Activated CD4-positive, alpha-beta memory T cell treated with anti-CD3 and anti-CD28 coated beads for 36 hours (primary cell): ENCODE measurements at regions not wholly inside any gene's neighbourhood (a gene's known extent, or its start where the extent isn't known, plus 50 kb on each side); places are given as distances from the start of the nearest gene placed in this dataset.

Experiments used
- CTCF ChIA-PET: fragments of 350-600 bp; sonication (Branson Sonifier 250); formaldehyde crosslinking; loops from one replicate; lab custom pipeline; 2021; ENCODE audit warnings: antibody characterized with exemption, inconsistent platforms; lab: Charles Lee
- POLR2A ChIA-PET: fragments of 350-600 bp; sonication (Branson Sonifier 250); formaldehyde crosslinking; loops from one replicate; lab custom pipeline; 2021; ENCODE audit warnings: antibody characterized with exemption; lab: Charles Lee
- DNase-seq: peaks from one replicate; pipeline ENCODE4 v3.0.0-alpha.2; 2020
- H3K27ac Mint-ChIP-seq: one replicate; pipeline ENCODE4 v1.8.0; 2021; ENCODE audit warnings: mixed read lengths
- H3K27me3 Mint-ChIP-seq: one replicate; pipeline ENCODE4 v1.8.0; 2021; ENCODE audit warnings: mixed read lengths
- H3K36me3 Mint-ChIP-seq: one replicate; pipeline ENCODE4 v1.8.0; 2021; ENCODE audit warnings: mixed read lengths
- H3K4me1 Mint-ChIP-seq: one replicate; pipeline ENCODE4 v1.8.0; 2021; ENCODE audit warnings: low read depth, mixed read lengths
- H3K4me3 Mint-ChIP-seq: one replicate; pipeline ENCODE4 v1.8.0; 2021; ENCODE audit warnings: mild to moderate bottlenecking, mixed read lengths
- H3K9me3 Mint-ChIP-seq: one replicate; pipeline ENCODE4 v1.8.0; 2021; ENCODE audit warnings: mixed read lengths
- intact Hi-C: fragments of 100-400 bp; cut with micrococcal nuclease; formaldehyde crosslinking; loops from one replicate; pipeline ENCODE4 v1.15.1; 2023

DNA sequence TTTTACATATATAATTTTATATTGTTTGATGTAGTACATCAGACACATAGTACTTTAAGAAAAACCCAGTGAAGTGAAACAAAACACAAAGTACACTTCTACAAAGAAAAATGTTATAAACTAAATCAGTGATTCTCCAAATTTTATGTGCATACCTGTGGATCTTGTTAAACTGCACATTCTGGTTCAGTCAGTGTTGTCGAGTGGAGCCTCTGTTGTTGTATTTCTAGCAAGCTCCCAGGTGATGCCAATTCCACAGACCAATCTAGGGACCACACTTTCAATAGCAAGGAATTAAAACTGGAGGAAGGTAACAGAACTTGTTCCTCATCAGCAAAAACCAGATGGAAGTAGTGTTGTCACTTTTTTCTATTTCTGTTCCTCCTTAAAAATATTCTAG, 183.8 kb upstream of the CD180 start:
- Mint-ChIP-seq H3K27me3 (peaks cover 3% of the 10 kb centered on the region), H3K27ac (no peak overlapping the region), H3K4me1 (no peaks in the 10 kb centered on the region), H3K4me3 (no peak overlapping the region), H3K9me3 (no peaks in the 10 kb centered on the region), H3K36me3 (no peaks in the 10 kb centered on the region)
- POLR2A ChIA-PET = no interaction called here
- CTCF ChIA-PET = no interaction called here
- intact Hi-C loops = no loop called here
- no peak for DNase-seq

GRCh38 chr5:67379753-67380152, 183.2 kb upstream of the CD180 start:
- Mint-ChIP-seq H3K36me3 (no peaks in the 10 kb centered on the region), H3K4me3 (no peak overlapping the region), H3K27me3 (peaks cover 3% of the 10 kb centered on the region), H3K27ac (no peak overlapping the region), H3K4me1 (no peaks in the 10 kb centered on the region), H3K9me3 (no peaks in the 10 kb centered on the region)
- CTCF ChIA-PET = no interaction called here
- POLR2A ChIA-PET = no interaction called here
- no peak for DNase-seq
- intact Hi-C loops = no loop called here

DNA sequence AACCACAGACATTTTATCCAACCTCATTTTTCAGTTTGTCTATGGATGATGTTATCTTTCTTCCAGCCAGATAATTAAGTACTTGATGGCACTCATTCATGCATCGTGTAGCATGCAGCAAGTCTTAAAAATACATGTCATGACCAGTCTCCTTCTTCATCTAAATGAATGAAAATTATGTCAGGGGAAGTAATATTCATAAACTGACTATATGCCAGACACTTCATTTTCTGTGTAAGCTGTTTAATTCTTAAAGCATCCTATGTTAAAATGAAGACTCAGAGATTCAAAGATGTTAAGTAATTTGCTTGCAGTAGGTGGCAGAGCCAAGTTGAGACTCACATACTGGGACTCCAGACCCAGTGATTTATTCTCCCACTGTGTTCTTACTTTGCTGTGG, 181.7 kb upstream of the CD180 start:
- DNase-seq = no peak
- ChIA-PET CTCF (no interaction called here), POLR2A (no interaction called here)
- peaks cover 3% of the 10 kb centered on the region for H3K27me3 Mint-ChIP-seq
- H3K4me1 Mint-ChIP-seq = peaks cover 4% of the 10 kb centered on the region
- H3K27ac Mint-ChIP-seq = no peak overlapping the region
- intact Hi-C loops = no loop called here
- no peak overlapping the region for H3K4me3 Mint-ChIP-seq
- no peaks in the 10 kb centered on the region for H3K9me3 Mint-ChIP-seq
- no peaks in the 10 kb centered on the region for H3K36me3 Mint-ChIP-seq

DNA sequence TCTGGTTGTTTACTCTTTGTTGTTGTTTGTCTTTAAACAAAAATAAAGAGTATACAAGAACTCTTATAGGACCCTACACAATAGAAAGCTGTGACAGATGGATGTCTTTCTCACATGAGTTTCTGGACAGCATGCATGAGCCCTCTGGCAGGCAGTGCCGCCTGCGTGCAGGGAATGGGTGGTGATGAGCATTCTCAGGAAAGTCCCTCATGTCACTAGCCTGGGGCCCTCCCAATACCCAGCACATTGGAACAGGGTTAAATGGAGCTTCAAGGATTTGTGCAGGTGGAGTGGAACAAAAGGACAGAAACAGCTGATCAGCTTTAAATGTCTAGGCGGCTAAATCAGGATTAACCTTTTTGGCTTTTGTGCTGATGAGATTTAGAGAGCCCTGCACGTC, 181.0 kb upstream of the CD180 start:
- Mint-ChIP-seq H3K4me1 (peaks cover 4% of the 10 kb centered on the region), H3K27ac (no peak overlapping the region), H3K27me3 (peaks cover 3% of the 10 kb centered on the region), H3K36me3 (no peaks in the 10 kb centered on the region), H3K9me3 (no peaks in the 10 kb centered on the region), H3K4me3 (no peak overlapping the region)
- DNase-seq = no peak
- ChIA-PET CTCF (interaction anchor here (1.4 kb wide), 1 partner anchor 876 kb away, joined by 3 read pairs; no protein-coding TSS in a partner anchor), POLR2A (no interaction called here)
- intact Hi-C loops = no loop called here

DNA sequence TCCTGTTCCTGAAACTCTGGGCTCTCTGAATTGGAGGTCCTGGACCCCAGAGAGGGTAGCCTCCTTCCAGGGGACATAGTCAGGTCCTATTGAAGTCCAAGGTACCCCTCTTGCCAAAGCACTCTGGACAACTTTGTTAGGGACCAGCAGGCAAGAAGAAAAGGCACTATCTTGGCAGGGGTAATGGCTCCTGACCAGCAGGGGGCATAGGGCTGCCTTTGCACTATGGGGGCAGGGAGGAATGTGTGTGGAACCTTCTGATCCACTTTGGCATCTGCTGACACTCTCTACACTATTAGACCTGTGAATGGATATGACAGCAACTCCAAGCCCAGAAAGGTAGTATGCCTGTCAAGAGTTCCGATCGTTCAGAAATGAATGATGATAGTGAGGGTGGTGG, 179.0 kb upstream of the CD180 start:
- Mint-ChIP-seq H3K27me3 (peaks cover 1% of the 10 kb centered on the region), H3K4me3 (no peak overlapping the region), H3K9me3 (no peaks in the 10 kb centered on the region), H3K27ac (no peak overlapping the region), H3K4me1 (peaks cover 4% of the 10 kb centered on the region), H3K36me3 (no peaks in the 10 kb centered on the region)
- CTCF ChIA-PET = no interaction called here
- peak; percentile 12 for DNase-seq
- intact Hi-C loops = no loop called here
- POLR2A ChIA-PET = no interaction called here

GRCh38 chr5:67374378-67374777, 177.8 kb upstream of the CD180 start:
- no peaks in the 10 kb centered on the region for H3K36me3 Mint-ChIP-seq
- CTCF ChIA-PET = no interaction called here
- DNase-seq = no peak
- H3K4me1 Mint-ChIP-seq = peaks cover 4% of the 10 kb centered on the region
- no peak overlapping the region for H3K4me3 Mint-ChIP-seq
- intact Hi-C loops = no loop called here
- no peaks in the 10 kb centered on the region for H3K9me3 Mint-ChIP-seq
- H3K27ac Mint-ChIP-seq = no peak overlapping the region
- peaks cover 1% of the 10 kb centered on the region for H3K27me3 Mint-ChIP-seq
- POLR2A ChIA-PET = no interaction called here

DNA sequence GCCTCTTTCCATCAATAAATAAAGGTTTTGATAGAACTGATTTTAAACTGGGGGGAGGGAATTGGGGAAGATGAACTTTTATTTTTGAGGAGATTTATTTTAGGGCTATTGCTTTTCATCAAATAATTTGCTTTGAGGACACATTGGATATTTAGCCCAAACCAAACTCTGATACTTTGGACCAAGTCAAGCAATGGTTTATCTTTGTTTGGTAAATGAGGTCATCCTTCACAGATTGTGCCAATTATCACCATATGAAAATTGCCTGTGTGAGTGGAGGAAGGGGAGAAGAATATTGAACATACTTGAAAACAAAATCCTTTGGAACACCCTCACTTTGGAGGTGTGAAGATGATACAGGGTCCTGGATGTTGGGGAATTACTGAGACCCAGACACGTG, 176.9 kb upstream of the CD180 start:
- ChIA-PET POLR2A (no interaction called here), CTCF (no interaction called here)
- intact Hi-C loops = no loop called here
- Mint-ChIP-seq H3K9me3 (no peaks in the 10 kb centered on the region), H3K27me3 (peaks cover 1% of the 10 kb centered on the region), H3K4me1 (peaks cover 4% of the 10 kb centered on the region), H3K27ac (no peak overlapping the region), H3K4me3 (no peak overlapping the region), H3K36me3 (no peaks in the 10 kb centered on the region)
- DNase-seq = no peak

DNA sequence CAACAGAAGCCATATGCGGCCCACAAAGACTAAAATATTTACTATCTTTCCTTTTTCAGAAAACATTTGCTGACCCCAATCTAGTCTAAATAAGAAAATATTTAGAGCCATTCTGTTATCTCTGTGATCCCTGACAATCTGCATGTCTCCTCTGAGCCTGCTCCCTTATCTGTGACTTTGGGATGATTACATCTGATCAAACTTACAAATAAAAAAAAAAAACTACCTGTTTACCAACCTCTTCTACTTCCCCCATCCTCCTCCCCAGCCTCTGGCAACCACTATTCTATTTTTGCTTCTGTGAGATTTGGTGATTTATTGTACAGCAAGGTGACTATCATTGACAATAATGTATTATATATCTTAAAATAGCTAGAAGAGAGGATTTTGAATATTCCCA, 176.3 kb upstream of the CD180 start:
- POLR2A ChIA-PET = no interaction called here
- Mint-ChIP-seq H3K27ac (no peak overlapping the region), H3K27me3 (peaks cover 1% of the 10 kb centered on the region), H3K4me3 (no peak overlapping the region), H3K4me1 (peaks cover 4% of the 10 kb centered on the region), H3K36me3 (no peaks in the 10 kb centered on the region), H3K9me3 (no peaks in the 10 kb centered on the region)
- CTCF ChIA-PET = no interaction called here
- no peak for DNase-seq
- intact Hi-C loops = no loop called here

GRCh38 chr5:67371924-67372323, 175.3 kb upstream of the CD180 start:
- CTCF ChIA-PET = no interaction called here
- intact Hi-C loops = no loop called here
- no peak overlapping the region for H3K27ac Mint-ChIP-seq

DNA sequence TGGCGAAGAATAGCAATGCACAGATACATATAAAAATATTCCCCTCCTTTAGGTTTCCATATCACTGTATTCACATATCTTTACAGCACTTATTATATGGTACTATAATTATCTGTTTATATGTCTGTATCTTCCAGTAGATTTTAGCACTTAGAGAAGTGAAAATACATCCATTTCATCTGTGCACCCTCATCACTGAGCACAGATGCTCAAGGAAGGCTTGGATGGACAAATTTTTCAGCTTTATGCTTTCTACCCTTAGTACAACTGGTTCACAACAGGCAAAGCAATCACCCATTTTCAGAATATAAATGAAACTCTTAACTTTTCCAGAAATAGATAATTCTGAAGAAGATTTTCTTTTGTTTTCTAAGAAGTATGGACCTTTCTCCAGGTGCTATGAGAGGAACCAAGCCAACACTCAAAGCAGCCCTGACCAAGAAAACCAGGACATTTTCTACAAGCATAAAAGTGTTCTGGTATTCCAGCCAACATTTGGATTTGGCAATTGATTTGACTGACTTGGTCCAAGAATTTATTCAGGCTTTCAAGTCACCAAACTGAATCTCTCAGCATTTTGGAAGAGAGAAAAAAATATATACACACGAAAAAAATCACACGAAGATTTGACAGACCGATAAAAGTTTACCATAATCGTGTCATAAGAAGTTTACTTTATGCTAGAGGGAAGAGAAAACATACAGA, 170.2 kb upstream of the CD180 start:
- ChIA-PET POLR2A (interaction anchor here (1.0 kb wide), 1 partner anchor 18 kb away, joined by 3 read pairs; no protein-coding TSS in a partner anchor), CTCF (no interaction called here)
- Mint-ChIP-seq H3K4me1 (no peaks in the 10 kb centered on the region), H3K36me3 (no peaks in the 10 kb centered on the region), H3K9me3 (no peaks in the 10 kb centered on the region), H3K4me3 (no peak overlapping the region), H3K27me3 (peaks cover 4% of the 10 kb centered on the region), H3K27ac (no peak overlapping the region)
- intact Hi-C loops = no loop called here
- no peak for DNase-seq

More at GRCh38 chr5:67371924-67372323, 175.3 kb upstream of the CD180 start:
- POLR2A ChIA-PET = no interaction called here
- peaks cover 4% of the 10 kb centered on the region for H3K4me1 Mint-ChIP-seq
- peaks cover 1% of the 10 kb centered on the region for H3K27me3 Mint-ChIP-seq
- H3K9me3 Mint-ChIP-seq = no peaks in the 10 kb centered on the region
- H3K4me3 Mint-ChIP-seq = no peak overlapping the region
- no peak for DNase-seq
- no peaks in the 10 kb centered on the region for H3K36me3 Mint-ChIP-seq

DNA sequence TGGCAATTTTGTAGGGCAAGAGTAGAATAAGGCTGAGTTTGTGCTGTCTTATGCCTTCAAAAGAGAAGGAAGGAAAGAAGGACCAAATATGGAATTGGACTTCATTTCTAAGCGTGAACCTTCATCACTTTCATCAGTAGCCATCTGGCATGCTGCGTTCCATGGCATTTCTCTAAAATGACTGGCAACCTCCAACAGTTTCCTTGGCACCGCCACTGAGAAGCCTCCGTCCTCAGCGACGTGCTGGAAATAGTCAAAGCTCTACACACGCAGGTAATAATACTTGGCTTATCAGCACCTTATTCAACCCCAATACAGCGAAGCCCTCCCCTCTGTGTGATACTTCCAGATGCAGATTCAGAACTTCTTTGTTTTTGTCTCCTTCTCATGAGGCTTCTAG, 169.7 kb upstream of the CD180 start:
- H3K36me3 Mint-ChIP-seq = no peaks in the 10 kb centered on the region
- POLR2A ChIA-PET = no interaction called here

DNA sequence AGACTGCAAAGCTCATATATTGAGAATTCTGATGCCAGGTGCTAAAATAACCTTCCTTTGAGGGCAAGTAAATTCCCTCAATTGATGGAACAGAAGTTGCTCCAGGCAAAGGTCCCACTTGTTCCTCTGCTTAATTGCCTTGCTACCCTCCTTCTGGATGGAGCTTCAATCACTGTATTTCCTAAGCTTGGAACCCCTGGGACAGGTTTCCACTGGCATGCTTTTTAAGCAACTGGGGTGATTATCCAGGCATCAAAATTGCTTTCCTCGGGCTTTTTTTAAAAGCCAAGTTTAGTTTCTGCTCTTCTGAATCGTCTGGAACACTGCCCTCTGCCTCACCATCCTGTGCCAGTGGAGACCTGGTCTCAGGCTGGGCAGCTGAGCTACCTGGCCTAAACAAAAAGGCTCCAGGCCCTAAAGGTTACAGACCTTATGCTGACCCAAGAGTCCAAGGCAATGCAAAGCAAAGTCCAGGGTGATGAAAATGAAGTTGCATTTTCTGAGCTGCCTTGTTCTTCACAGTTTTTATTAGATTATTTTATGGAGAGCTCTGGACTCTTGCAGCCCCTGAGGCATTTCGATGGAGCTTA, 167.9 kb upstream of the CD180 start:
- POLR2A ChIA-PET = no interaction called here
- CTCF ChIA-PET = no interaction called here
- peaks cover 9% of the 10 kb centered on the region for H3K4me1 Mint-ChIP-seq
- H3K27me3 Mint-ChIP-seq = peaks cover 3% of the 10 kb centered on the region
- H3K9me3 Mint-ChIP-seq = no peaks in the 10 kb centered on the region
- H3K27ac Mint-ChIP-seq = no peak overlapping the region
- no peaks in the 10 kb centered on the region for H3K36me3 Mint-ChIP-seq
- no peak overlapping the region for H3K4me3 Mint-ChIP-seq
- no peak for DNase-seq
- intact Hi-C loops = no loop called here

More for the DNA sequence above, 169.7 kb upstream of the CD180 start:
- Mint-ChIP-seq H3K27ac (no peak overlapping the region), H3K27me3 (peaks cover 4% of the 10 kb centered on the region), H3K4me3 (no peak overlapping the region), H3K9me3 (no peaks in the 10 kb centered on the region), H3K4me1 (no peaks in the 10 kb centered on the region)
- intact Hi-C loops = no loop called here
- CTCF ChIA-PET = no interaction called here
- no peak for DNase-seq

- DNase-seq = no peak
- Mint-ChIP-seq H3K27me3 (peaks cover 3% of the 10 kb centered on the region), H3K36me3 (no peaks in the 10 kb centered on the region), H3K9me3 (no peaks in the 10 kb centered on the region), H3K27ac (no peak overlapping the region), H3K4me3 (no peak overlapping the region), H3K4me1 (peaks cover 9% of the 10 kb centered on the region)
- intact Hi-C loops = no loop called here
- POLR2A ChIA-PET = no interaction called here
- CTCF ChIA-PET = no interaction called here
These were observed 167.4 kb upstream of the CD180 start for GRCh38 chr5:67363963-67364362.
